Liver (tissue), 8 donors: ENCODE measurements at regions not wholly inside any gene's neighbourhood (a gene's known extent, or its start where the extent isn't known, plus 50 kb on each side); places are given as distances from the start of the nearest gene placed in this dataset.

Experiments
- DNase-seq: peaks from one replicate; pipeline ENCODE4 v3.0.0-alpha.2; 2017; ENCODE audit warnings: low spot score
- H3K27ac ChIP-seq, 2 donors: one replicate each; pipeline ENCODE4 v1.7.0; 2013; ENCODE audit warnings: inconsistent platforms in 2 of 2, low read length in 2 of 2, control low read depth in 1 of 2, low read depth in 1 of 2, mild to moderate bottlenecking in 1 of 2
- H3K27me3 ChIP-seq, 4 donors: one replicate each; pipeline versions ENCODE4 v1.6.1 to v1.7.0; 2013; ENCODE audit warnings: low read length in 3 of 4, inconsistent platforms in 1 of 4, mild to moderate bottlenecking in 1 of 4, moderate library complexity in 1 of 4; ENCODE audit not compliant: control insufficient read depth in 4 of 4, insufficient read depth in 4 of 4
- H3K36me3 ChIP-seq, 4 donors: one replicate each; pipeline versions ENCODE4 v1.6.1 to v1.7.0; 2013; ENCODE audit warnings: low read length in 3 of 4, mild to moderate bottlenecking in 3 of 4, low read depth in 1 of 4, moderate library complexity in 1 of 4; ENCODE audit not compliant: control insufficient read depth in 4 of 4, insufficient read depth in 3 of 4
- H3K4me1 ChIP-seq, 4 donors: one replicate each; pipeline versions ENCODE4 v1.6.1 to v1.7.0; 2013; ENCODE audit warnings: low read length in 3 of 4, mild to moderate bottlenecking in 3 of 4, moderate library complexity in 1 of 4; ENCODE audit not compliant: control insufficient read depth in 4 of 4, insufficient read depth in 4 of 4
- H3K4me3 ChIP-seq, 3 donors: one replicate each; pipeline versions ENCODE4 v1.6.1 to v1.7.0; 2013; ENCODE audit warnings: low read length in 3 of 3, control low read depth in 1 of 3, low read depth in 1 of 3, mild to moderate bottlenecking in 1 of 3
- H3K9ac ChIP-seq, 2 donors: one replicate each; pipeline ENCODE4 v1.7.0; 2013; ENCODE audit warnings: low read length in 2 of 2, mild to moderate bottlenecking in 2 of 2, moderate library complexity in 2 of 2, control low read depth in 1 of 2, low read depth in 1 of 2
- H3K9me3 ChIP-seq, 4 donors: one replicate each; pipeline versions ENCODE4 v1.6.1 to v1.7.0; 2013; ENCODE audit warnings: low read length in 3 of 4; ENCODE audit not compliant: control insufficient read depth in 4 of 4
- FOXA1 ChIP-seq: IDR thresholded peaks from 2 replicates; pipeline ENCODE4 v1.6.1; 2016; ENCODE audit warnings: antibody characterized with exemption
- GABPA ChIP-seq, 2 donors: IDR thresholded peaks in 1 of 2; conservative IDR thresholded peaks in 1 of 2; 2 replicates each; pipeline ENCODE4 v1.6.1; 2016; ENCODE audit warnings: antibody characterized with exemption in 2 of 2, mild to moderate bottlenecking in 1 of 2, moderate library complexity in 1 of 2
- HNF4A ChIP-seq, 2 donors: conservative IDR thresholded peaks; 2 replicates each; pipeline ENCODE4 v1.6.1; 2016; ENCODE audit warnings: antibody characterized with exemption in 2 of 2, mild to moderate bottlenecking in 2 of 2
- HNF4G ChIP-seq: IDR thresholded peaks from 2 replicates; pipeline ENCODE4 v1.6.1; 2016; ENCODE audit warnings: antibody characterized with exemption
- JUND ChIP-seq, 2 donors: IDR thresholded peaks; 2 replicates each; pipeline ENCODE4 v1.6.1; 2016; ENCODE audit warnings: antibody characterized with exemption in 2 of 2
- NR2F2 ChIP-seq: IDR thresholded peaks from 2 replicates; pipeline ENCODE4 v1.6.1; 2016; ENCODE audit warnings: antibody characterized with exemption
- RAD21 ChIP-seq, 2 donors: IDR thresholded peaks; 2 replicates each; pipeline ENCODE4 v1.6.1; 2016; ENCODE audit warnings: antibody characterized with exemption in 2 of 2, mild to moderate bottlenecking in 2 of 2
- RXRA ChIP-seq, 2 donors: IDR thresholded peaks; 2 replicates each; pipeline ENCODE4 v1.6.1; 2017 to 2018; ENCODE audit warnings: antibody characterized with exemption in 2 of 2, mild to moderate bottlenecking in 1 of 2
- SP1 ChIP-seq: IDR thresholded peaks from 2 replicates; pipeline ENCODE4 v1.6.1; 2018; ENCODE audit warnings: antibody characterized with exemption, mild to moderate bottlenecking
- TAF1 ChIP-seq: conservative IDR thresholded peaks from 2 replicates; pipeline ENCODE4 v1.6.1; 2016; ENCODE audit warnings: antibody characterized with exemption, mild to moderate bottlenecking
- YY1 ChIP-seq: IDR thresholded peaks from 2 replicates; pipeline ENCODE4 v1.6.1; 2016; ENCODE audit warnings: antibody characterized with exemption, mild to moderate bottlenecking
- WGBS: extraction: QIAGEN DNeasy Blood & Tissue Kit; methylation state at CpG from one replicate; pipeline ENCODE4 v1.1.7; 2013; 5-methylcytosine and 5-hydroxymethylcytosine counted together
- TF ChIP-seq, protein P1 (sequence below): IDR thresholded peaks from 2 replicates; pipeline ENCODE4 v1.6.1; 2016; ENCODE audit warnings: antibody characterized with exemption
- TF ChIP-seq, protein P2 (sequence below): IDR thresholded peaks from 2 replicates; pipeline ENCODE4 v1.6.1; 2016; ENCODE audit warnings: antibody characterized with exemption, mild to moderate bottlenecking
- TF ChIP-seq, protein P3 (sequence below): fragments of 150-350 bp; IDR thresholded peaks from 2 replicates; pipeline ENCODE4 v1.5.1; 2017; ENCODE audit warnings: improper control_type of control experiment, low read depth, low read length; ENCODE audit not compliant: missing input control
- TF ChIP-seq, protein P4 (sequence below): IDR thresholded peaks from 2 replicates; pipeline ENCODE4 v1.6.1; 2016; ENCODE audit warnings: antibody characterized with exemption
- donor health status: healthy.
- donor health status: healthy.
- donor health status: healthy.
- donor health status: healthy.
- donor health status: healthy.

DNA sequence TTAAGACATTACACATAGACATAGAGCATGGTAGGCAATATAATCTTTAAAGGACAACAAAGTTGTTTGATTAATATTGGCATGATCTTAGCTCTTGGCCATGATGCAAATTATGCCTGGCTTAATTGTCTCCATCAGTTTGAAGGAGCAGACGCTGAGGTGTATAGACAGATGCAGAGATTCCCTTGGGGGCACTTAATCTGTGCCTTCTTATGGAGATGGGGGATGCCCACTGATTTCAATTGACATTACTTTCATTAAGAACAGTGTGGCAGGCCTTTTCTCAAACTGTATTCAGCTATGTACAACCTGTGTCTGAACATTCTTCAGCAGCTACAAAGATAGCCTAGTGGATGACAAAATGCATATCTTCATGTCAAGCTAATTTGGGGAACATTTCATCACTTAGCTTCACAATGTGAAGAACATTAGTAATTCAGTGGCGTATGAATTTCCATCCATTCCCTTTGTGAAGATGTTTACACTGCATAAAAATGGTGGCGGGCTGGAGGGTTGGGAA lies 85.3 kb upstream of the MYCBP2 start:
- 73% methylated on average over 3 of the region's 3 CpGs for WGBS
- DNase-seq, result no peak
- Histone ChIP-seq H3K4me3 (no peak overlapping the region), H3K36me3 (no peaks in the 10 kb centered on the region), H3K27ac (no peak overlapping the region), H3K9ac (no peak overlapping the region), H3K4me1 (no peaks in the 10 kb centered on the region), H3K27me3 (no peaks in the 10 kb centered on the region), H3K9me3 (no peaks in the 10 kb centered on the region)
- TF ChIP-seq, protein P1, sequence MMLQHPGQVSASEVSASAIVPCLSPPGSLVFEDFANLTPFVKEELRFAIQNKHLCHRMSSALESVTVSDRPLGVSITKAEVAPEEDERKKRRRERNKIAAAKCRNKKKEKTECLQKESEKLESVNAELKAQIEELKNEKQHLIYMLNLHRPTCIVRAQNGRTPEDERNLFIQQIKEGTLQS, result no peak
- TF ChIP-seq HNF4A (conservative IDR thresholded peaks at IDR 0.05) (no peak), RXRA (IDR thresholded peaks at IDR 0.05) (no peak), HNF4G (no peak), JUND (IDR thresholded peaks at IDR 0.05) (no peak), GABPA (IDR thresholded peaks at IDR 0.05 in 1 of 2, conservative IDR thresholded peaks at IDR 0.05 in 1 of 2) (no peak), SP1 (no peak), FOXA1 (no peak), RAD21 (IDR thresholded peaks at IDR 0.05) (no peak)
- TF ChIP-seq, protein P2, sequence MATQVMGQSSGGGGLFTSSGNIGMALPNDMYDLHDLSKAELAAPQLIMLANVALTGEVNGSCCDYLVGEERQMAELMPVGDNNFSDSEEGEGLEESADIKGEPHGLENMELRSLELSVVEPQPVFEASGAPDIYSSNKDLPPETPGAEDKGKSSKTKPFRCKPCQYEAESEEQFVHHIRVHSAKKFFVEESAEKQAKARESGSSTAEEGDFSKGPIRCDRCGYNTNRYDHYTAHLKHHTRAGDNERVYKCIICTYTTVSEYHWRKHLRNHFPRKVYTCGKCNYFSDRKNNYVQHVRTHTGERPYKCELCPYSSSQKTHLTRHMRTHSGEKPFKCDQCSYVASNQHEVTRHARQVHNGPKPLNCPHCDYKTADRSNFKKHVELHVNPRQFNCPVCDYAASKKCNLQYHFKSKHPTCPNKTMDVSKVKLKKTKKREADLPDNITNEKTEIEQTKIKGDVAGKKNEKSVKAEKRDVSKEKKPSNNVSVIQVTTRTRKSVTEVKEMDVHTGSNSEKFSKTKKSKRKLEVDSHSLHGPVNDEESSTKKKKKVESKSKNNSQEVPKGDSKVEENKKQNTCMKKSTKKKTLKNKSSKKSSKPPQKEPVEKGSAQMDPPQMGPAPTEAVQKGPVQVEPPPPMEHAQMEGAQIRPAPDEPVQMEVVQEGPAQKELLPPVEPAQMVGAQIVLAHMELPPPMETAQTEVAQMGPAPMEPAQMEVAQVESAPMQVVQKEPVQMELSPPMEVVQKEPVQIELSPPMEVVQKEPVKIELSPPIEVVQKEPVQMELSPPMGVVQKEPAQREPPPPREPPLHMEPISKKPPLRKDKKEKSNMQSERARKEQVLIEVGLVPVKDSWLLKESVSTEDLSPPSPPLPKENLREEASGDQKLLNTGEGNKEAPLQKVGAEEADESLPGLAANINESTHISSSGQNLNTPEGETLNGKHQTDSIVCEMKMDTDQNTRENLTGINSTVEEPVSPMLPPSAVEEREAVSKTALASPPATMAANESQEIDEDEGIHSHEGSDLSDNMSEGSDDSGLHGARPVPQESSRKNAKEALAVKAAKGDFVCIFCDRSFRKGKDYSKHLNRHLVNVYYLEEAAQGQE, result no peak
- TF ChIP-seq, protein P3, sequence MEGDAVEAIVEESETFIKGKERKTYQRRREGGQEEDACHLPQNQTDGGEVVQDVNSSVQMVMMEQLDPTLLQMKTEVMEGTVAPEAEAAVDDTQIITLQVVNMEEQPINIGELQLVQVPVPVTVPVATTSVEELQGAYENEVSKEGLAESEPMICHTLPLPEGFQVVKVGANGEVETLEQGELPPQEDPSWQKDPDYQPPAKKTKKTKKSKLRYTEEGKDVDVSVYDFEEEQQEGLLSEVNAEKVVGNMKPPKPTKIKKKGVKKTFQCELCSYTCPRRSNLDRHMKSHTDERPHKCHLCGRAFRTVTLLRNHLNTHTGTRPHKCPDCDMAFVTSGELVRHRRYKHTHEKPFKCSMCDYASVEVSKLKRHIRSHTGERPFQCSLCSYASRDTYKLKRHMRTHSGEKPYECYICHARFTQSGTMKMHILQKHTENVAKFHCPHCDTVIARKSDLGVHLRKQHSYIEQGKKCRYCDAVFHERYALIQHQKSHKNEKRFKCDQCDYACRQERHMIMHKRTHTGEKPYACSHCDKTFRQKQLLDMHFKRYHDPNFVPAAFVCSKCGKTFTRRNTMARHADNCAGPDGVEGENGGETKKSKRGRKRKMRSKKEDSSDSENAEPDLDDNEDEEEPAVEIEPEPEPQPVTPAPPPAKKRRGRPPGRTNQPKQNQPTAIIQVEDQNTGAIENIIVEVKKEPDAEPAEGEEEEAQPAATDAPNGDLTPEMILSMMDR, result no peak

DNA sequence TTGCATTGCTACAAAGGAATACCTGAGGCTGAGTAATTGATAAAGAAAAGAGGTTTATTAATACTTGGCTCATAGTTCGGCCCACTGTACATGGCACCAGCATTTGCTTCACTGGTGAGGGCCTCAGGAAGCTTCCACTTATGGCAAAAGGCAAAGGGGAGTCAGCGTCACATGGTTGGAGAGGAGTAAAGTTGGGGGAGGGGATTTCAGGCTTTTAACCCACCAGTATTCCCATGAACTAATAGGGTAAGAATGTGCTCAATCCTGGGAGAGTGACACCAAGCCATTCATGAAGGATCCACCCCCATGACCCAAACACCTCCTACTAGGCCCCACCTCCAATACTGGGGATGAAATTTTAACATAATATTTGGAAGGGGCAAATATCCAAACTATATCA lies 82.5 kb upstream of the MYCBP2 start:
- H3K27me3 ChIP-seq, result no peaks in the 10 kb centered on the region
- H3K4me3 ChIP-seq, result no peak overlapping the region
- no peaks in the 10 kb centered on the region for H3K4me1 ChIP-seq
- TF ChIP-seq, protein P2, result no peak
- TF ChIP-seq YY1 (no peak), NR2F2 (no peak), JUND (IDR thresholded peaks at IDR 0.05) (no peak), HNF4A (conservative IDR thresholded peaks at IDR 0.05) (no peak), RAD21 (IDR thresholded peaks at IDR 0.05) (no peak), TAF1 (no peak), GABPA (IDR thresholded peaks at IDR 0.05 in 1 of 2, conservative IDR thresholded peaks at IDR 0.05 in 1 of 2) (no peak)
- TF ChIP-seq, protein P3, result no peak
- TF ChIP-seq, protein P1, result no peak
- TF ChIP-seq, protein P4, sequence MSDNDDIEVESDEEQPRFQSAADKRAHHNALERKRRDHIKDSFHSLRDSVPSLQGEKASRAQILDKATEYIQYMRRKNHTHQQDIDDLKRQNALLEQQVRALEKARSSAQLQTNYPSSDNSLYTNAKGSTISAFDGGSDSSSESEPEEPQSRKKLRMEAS, result no peak
- H3K36me3 ChIP-seq, result no peaks in the 10 kb centered on the region
- H3K9me3 ChIP-seq, result no peaks in the 10 kb centered on the region
- H3K27ac ChIP-seq, result no peak overlapping the region
- DNase-seq, result no peak
- whole genome bisulfite sequencing, result 90% methylated on average over 2 of the region's 2 CpGs
- H3K9ac ChIP-seq, result no peak overlapping the region
